ENCODE measurements at regions not wholly inside any gene's neighbourhood (a gene's known extent, or its start where the extent isn't known, plus 50 kb on each side); places are given as distances from the start of the nearest gene placed in this dataset.
"Not testable (repeated sequence)": the region's sequence is repeated elsewhere in the genome, so short reads cannot be mapped to it uniquely, and the experiment has no call there.

DNA sequence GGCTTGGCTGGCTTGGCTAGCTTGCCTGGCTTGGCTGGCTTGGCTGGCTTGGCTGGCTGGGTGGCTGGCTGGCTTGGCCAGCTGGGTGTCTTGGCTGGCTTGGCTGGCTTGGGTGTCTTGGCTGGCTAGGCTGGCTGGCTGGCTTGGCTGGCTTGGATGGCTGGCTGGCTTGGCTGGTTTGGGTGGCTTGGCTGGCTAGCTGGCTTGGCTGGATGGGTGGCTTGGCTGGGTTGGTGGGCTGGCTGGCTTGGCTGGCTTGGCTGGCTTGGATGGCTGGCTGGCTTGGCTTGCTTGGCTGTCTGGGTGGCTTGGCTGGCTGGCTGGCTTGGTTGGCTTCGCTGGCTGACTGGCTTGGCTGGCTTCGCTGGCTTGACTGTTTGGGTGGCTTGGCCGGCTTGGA, 242.3 kb upstream of the POTEB2 start:
- TF ChIP-seq, protein P1, sequence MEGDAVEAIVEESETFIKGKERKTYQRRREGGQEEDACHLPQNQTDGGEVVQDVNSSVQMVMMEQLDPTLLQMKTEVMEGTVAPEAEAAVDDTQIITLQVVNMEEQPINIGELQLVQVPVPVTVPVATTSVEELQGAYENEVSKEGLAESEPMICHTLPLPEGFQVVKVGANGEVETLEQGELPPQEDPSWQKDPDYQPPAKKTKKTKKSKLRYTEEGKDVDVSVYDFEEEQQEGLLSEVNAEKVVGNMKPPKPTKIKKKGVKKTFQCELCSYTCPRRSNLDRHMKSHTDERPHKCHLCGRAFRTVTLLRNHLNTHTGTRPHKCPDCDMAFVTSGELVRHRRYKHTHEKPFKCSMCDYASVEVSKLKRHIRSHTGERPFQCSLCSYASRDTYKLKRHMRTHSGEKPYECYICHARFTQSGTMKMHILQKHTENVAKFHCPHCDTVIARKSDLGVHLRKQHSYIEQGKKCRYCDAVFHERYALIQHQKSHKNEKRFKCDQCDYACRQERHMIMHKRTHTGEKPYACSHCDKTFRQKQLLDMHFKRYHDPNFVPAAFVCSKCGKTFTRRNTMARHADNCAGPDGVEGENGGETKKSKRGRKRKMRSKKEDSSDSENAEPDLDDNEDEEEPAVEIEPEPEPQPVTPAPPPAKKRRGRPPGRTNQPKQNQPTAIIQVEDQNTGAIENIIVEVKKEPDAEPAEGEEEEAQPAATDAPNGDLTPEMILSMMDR (conservative IDR thresholded peaks at IDR 0.05; ENCODE audit: low read depth, low read length) = not testable (repeated sequence)
- TF ChIP-seq EZH2 (IDR thresholded peaks at IDR 0.05; ENCODE audit: low read length, unreplicated experiment); EZH2phosphoT487 (IDR thresholded peaks at IDR 0.05; ENCODE audit: borderline replicate concordance, low read length): not testable (repeated sequence)
